ENCODE measurements at regions not wholly inside any gene's neighbourhood (a gene's known extent, or its start where the extent isn't known, plus 50 kb on each side); places are given as distances from the start of the nearest gene placed in this dataset.

DNA sequence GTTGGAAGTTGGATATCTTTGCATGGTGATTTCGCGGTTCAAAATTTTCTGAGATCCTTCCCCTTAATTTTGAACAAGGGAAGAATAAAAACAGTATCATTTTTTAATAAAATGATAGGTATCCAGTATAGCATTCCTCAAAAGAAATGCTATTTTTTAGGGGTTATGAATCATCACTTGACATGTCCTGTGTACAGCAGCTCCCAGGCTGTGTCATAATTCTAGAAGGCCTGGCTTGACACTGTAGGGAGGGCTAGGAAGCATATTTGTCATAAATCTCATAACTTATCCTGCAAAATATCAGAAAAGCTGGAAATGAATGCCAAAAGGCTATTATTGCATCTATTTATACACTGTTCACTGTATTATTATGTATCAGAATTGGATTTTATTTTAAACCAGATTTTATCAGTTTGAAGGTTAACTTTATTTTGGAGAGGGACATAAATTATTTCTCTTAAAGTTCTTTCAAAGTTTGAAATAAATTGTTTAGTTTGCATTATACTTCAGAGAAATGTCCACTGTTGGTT is 539.1 kb upstream of the ROBO2 start:
- Histone ChIP-seq H3K9me2 (ENCODE audit: insufficient read depth) (no peaks in the 10 kb centered on the region), H3K4me2 (no peak overlapping the region), H2AFZ (no peak overlapping the region), H4K20me1 (ENCODE audit: insufficient read depth) (no peaks in the 10 kb centered on the region), H3K27ac (no peak overlapping the region), H3K27me3 (ENCODE audit: insufficient read depth, low read depth) (0 out of 2 replicates have a peak, but pooled peaks cover 5% of the 10 kb centered on the region), H3K9me3 (ENCODE audit: insufficient read depth, low read depth) (no peaks in the 10 kb centered on the region), H3K4me1 (replicated peaks; ENCODE audit: insufficient read depth) (no peaks in the 10 kb centered on the region), H3K4me3 (no peak overlapping the region), H3F3A (ENCODE audit: insufficient read depth, low read depth) (no peaks in the 10 kb centered on the region), H3K36me3 (ENCODE audit: low read depth) (no peaks in the 10 kb centered on the region), H3K79me2 (ENCODE audit: low read depth) (no peaks in the 10 kb centered on the region)
- CTCF ChIA-PET = no interaction called here
- DNase-seq = no peak
- BruUV-seq (replicated peaks) = no TSS peak
- intact Hi-C loops (cut with micrococcal nuclease; ENCODE audit: unreplicated experiment) = no loop called here
- POLR2A ChIA-PET (ENCODE audit: unreplicated experiment) = no interaction called here
- no peak for TF ChIP-seq EZH2 (IDR thresholded peaks at IDR 0.05; ENCODE audit: low read depth)
- TF ChIP-seq, protein P1, sequence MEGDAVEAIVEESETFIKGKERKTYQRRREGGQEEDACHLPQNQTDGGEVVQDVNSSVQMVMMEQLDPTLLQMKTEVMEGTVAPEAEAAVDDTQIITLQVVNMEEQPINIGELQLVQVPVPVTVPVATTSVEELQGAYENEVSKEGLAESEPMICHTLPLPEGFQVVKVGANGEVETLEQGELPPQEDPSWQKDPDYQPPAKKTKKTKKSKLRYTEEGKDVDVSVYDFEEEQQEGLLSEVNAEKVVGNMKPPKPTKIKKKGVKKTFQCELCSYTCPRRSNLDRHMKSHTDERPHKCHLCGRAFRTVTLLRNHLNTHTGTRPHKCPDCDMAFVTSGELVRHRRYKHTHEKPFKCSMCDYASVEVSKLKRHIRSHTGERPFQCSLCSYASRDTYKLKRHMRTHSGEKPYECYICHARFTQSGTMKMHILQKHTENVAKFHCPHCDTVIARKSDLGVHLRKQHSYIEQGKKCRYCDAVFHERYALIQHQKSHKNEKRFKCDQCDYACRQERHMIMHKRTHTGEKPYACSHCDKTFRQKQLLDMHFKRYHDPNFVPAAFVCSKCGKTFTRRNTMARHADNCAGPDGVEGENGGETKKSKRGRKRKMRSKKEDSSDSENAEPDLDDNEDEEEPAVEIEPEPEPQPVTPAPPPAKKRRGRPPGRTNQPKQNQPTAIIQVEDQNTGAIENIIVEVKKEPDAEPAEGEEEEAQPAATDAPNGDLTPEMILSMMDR (conservative IDR thresholded peaks at IDR 0.05) = no peak

DNA sequence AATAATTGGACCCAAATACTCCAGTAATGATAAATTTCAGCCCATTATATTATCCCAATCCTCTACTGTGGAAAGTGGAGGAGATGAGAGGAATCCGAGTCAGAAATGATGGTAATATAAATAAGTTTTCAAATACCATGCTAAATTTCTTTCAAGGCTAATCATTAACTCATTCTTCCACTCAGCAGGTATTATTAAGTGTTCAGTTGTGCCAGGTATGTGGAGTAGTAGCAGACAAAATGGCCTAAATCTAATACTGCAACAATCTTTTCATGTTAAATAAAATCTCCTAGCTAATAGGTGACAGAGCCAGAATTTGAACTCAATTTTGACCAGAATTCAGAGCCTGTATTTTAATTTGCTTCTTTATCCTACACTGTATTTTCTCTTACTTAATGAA is 538.6 kb upstream of the ROBO2 start:
- H3K27me3 ChIP-seq (ENCODE audit: insufficient read depth, low read depth) = 0 out of 2 replicates have a peak, but pooled peaks cover 5% of the 10 kb centered on the region
- no peaks in the 10 kb centered on the region for H3K4me1 ChIP-seq (replicated peaks; ENCODE audit: insufficient read depth)
- H3K4me2 ChIP-seq = no peak overlapping the region
- no peaks in the 10 kb centered on the region for H4K20me1 ChIP-seq (ENCODE audit: insufficient read depth)
- H3K4me3 ChIP-seq = no peak overlapping the region
- TF ChIP-seq, protein P1 (conservative IDR thresholded peaks at IDR 0.05) = no peak
- no peak for TF ChIP-seq EZH2 (IDR thresholded peaks at IDR 0.05; ENCODE audit: low read depth)
- H3K36me3 ChIP-seq (ENCODE audit: low read depth) = no peaks in the 10 kb centered on the region
- H3K79me2 ChIP-seq (ENCODE audit: low read depth) = no peaks in the 10 kb centered on the region
- ChIA-PET POLR2A (ENCODE audit: unreplicated experiment) (no interaction called here), CTCF (no interaction called here)
- no peak overlapping the region for H3K27ac ChIP-seq
- DNase-seq = no peak
- intact Hi-C loops (cut with micrococcal nuclease; ENCODE audit: unreplicated experiment) = no loop called here
- BruUV-seq (replicated peaks) = no TSS peak
- no peaks in the 10 kb centered on the region for H3K9me2 ChIP-seq (ENCODE audit: insufficient read depth)
- H3F3A ChIP-seq (ENCODE audit: insufficient read depth, low read depth) = no peaks in the 10 kb centered on the region
- no peak overlapping the region for H2AFZ ChIP-seq
- no peaks in the 10 kb centered on the region for H3K9me3 ChIP-seq (ENCODE audit: insufficient read depth, low read depth)

DNA sequence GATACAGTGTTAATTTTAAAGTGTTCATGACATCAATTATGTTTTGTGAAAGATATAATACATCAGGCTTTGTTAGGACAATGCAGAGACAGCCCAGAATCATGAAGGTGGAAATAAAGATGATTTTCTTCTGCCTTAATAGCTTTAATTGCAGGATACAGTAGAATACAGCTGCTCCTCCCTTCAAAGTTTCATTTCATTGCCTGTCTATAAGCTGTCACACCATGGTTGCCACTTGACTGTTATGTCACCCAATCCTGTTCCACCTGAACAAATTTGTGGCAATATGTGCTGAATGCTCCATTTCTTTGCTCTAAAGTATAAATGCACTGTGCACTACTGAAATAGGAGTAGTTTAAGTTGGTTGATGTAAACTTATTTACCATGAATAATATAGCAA is 537.8 kb upstream of the ROBO2 start:
- 0 out of 2 replicates have a peak, but pooled peaks cover 5% of the 10 kb centered on the region for H3K27me3 ChIP-seq (ENCODE audit: insufficient read depth, low read depth)
- H3K79me2 ChIP-seq (ENCODE audit: low read depth) = no peaks in the 10 kb centered on the region
- H3K36me3 ChIP-seq (ENCODE audit: low read depth) = no peaks in the 10 kb centered on the region
- no peaks in the 10 kb centered on the region for H3F3A ChIP-seq (ENCODE audit: insufficient read depth, low read depth)
- no peak overlapping the region for H3K4me3 ChIP-seq
- POLR2A ChIA-PET (ENCODE audit: unreplicated experiment) = no interaction called here
- H3K9me2 ChIP-seq (ENCODE audit: insufficient read depth) = no peaks in the 10 kb centered on the region
- no peak for DNase-seq
- H3K9me3 ChIP-seq (ENCODE audit: insufficient read depth, low read depth) = no peaks in the 10 kb centered on the region
- intact Hi-C loops (cut with micrococcal nuclease; ENCODE audit: unreplicated experiment) = no loop called here
- H2AFZ ChIP-seq = no peak overlapping the region
- TF ChIP-seq EZH2 (IDR thresholded peaks at IDR 0.05; ENCODE audit: low read depth) = no peak
- no TSS peak for BruUV-seq (replicated peaks)
- no peak overlapping the region for H3K4me2 ChIP-seq
- no peaks in the 10 kb centered on the region for H3K4me1 ChIP-seq (replicated peaks; ENCODE audit: insufficient read depth)
- no peaks in the 10 kb centered on the region for H4K20me1 ChIP-seq (ENCODE audit: insufficient read depth)
- CTCF ChIA-PET = no interaction called here
- no peak overlapping the region for H3K27ac ChIP-seq

DNA sequence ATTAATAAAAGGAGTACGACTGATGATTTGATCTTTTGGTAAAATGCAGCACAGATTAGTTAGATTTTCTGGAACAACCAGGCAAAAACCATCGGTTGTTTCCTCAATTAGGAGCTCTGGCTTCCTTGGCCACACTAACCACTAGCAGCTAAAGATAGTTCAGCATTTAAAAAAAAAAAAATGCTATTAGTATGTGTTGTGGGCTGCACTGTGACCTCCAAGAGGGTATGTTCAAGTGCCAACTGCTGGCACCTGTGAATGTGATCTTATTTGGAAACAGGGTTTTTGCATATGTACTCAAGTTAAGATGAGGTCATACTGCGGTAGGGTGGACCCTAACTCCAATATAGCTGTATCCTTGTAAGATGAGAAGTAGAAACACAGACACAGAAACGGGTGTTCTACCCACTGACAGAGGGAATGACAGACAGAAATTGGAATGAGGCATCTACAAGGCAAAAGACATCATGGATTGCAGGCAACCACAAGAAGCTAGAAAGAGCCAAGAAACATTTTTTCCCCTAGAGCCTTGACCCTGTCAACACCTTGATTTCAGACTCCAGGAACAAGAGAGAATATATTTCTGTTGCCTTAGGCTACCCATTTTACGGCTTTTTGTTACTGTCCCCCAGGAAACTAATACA is 534.6 kb upstream of the ROBO2 start:
- no peaks in the 10 kb centered on the region for H3K9me3 ChIP-seq (ENCODE audit: insufficient read depth, low read depth)
- no peaks in the 10 kb centered on the region for H3K79me2 ChIP-seq (ENCODE audit: low read depth)
- TF ChIP-seq EZH2 (IDR thresholded peaks at IDR 0.05; ENCODE audit: low read depth) = no peak
- TF ChIP-seq, protein P1 (conservative IDR thresholded peaks at IDR 0.05) = no peak
- H3F3A ChIP-seq (ENCODE audit: insufficient read depth, low read depth) = no peaks in the 10 kb centered on the region
- H3K4me1 ChIP-seq (replicated peaks; ENCODE audit: insufficient read depth) = no peaks in the 10 kb centered on the region
- no peak overlapping the region for H3K4me3 ChIP-seq
- H3K27ac ChIP-seq = no peak overlapping the region
- no peak for DNase-seq
- no peak overlapping the region for H2AFZ ChIP-seq
- POLR2A ChIA-PET (ENCODE audit: unreplicated experiment) = no interaction called here
- H3K36me3 ChIP-seq (ENCODE audit: low read depth) = no peaks in the 10 kb centered on the region
- H3K9me2 ChIP-seq (ENCODE audit: insufficient read depth) = no peaks in the 10 kb centered on the region
- CTCF ChIA-PET = no interaction called here
- 0 out of 2 replicates have a peak, but pooled peaks cover 5% of the 10 kb centered on the region for H3K27me3 ChIP-seq (ENCODE audit: insufficient read depth, low read depth)
- H3K4me2 ChIP-seq = no peak overlapping the region
- intact Hi-C loops (cut with micrococcal nuclease; ENCODE audit: unreplicated experiment) = no loop called here
- no peaks in the 10 kb centered on the region for H4K20me1 ChIP-seq (ENCODE audit: insufficient read depth)
- BruUV-seq (replicated peaks) = no TSS peak

All from PC-9 (cell line).